ENCODE measurements at regions not wholly inside any gene's neighbourhood (a gene's known extent, or its start where the extent isn't known, plus 50 kb on each side); places are given as distances from the start of the nearest gene placed in this dataset.

DNA sequence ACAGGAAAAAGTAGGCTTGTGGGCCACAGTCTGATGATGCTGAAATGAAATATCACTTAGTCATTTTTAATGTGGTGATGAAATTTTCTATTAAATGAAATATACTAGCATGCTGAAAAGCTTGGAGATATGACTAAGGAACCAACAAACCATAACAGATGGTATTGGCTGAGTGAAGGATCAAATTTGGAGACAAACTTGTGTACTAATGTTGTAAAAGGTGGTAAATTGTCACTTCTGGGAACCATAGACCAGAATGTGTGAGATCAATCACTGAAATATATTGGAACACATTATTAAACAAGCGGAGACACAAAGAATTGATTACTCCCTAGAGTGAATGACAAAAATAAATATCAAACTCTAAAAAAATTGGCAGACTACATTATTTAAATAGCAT is 232.4 kb downstream of the DOK5 start:
- no TSS peak for BruUV-seq (replicated peaks)
- Mint-ChIP-seq H3K4me1 (ENCODE audit: low read depth, unreplicated experiment) (no peaks in the 10 kb centered on the region), H3K36me3 (ENCODE audit: insufficient read depth, unreplicated experiment) (no peaks in the 10 kb centered on the region), H3K9me3 (ENCODE audit: unreplicated experiment) (no peaks in the 10 kb centered on the region), H3K27ac (ENCODE audit: unreplicated experiment) (no peak overlapping the region), H3K27me3 (ENCODE audit: insufficient read depth, unreplicated experiment) (peaks cover 13% of the 10 kb centered on the region), H3K4me3 (ENCODE audit: unreplicated experiment) (no peak overlapping the region)
- no peaks in the 10 kb centered on the region for H3K9me3 ChIP-seq
- no peak for DNase-seq
- H3K36me3 ChIP-seq (ENCODE audit: control insufficient read depth, insufficient read depth, low read length), result no peaks in the 10 kb centered on the region
- POLR2A ChIA-PET, result no interaction called here
- H3K27me3 ChIP-seq (replicated peaks; ENCODE audit: control insufficient read depth, insufficient read depth, low read length), result no peaks in the 10 kb centered on the region
- CTCF ChIA-PET, result no interaction called here
- no peak overlapping the region for H3K4me3 ChIP-seq (ENCODE audit: low read depth, low read length)
- no peaks in the 10 kb centered on the region for H3K4me1 ChIP-seq
- intact Hi-C loops (cut with micrococcal nuclease; ENCODE audit: unreplicated experiment), result no loop called here
- TF ChIP-seq CTCF (IDR thresholded peaks at IDR 0.05; ENCODE audit: insufficient read depth in 1 of 2, low read depth in 1 of 2, low read length in 1 of 2, severe bottlenecking in 1 of 2, unreplicated experiment in 1 of 2), result no peak

- no peak for DNase-seq
- Mint-ChIP-seq H3K9me3 (ENCODE audit: unreplicated experiment) (no peaks in the 10 kb centered on the region), H3K27ac (ENCODE audit: unreplicated experiment) (no peak overlapping the region), H3K4me3 (ENCODE audit: unreplicated experiment) (no peak overlapping the region), H3K4me1 (ENCODE audit: low read depth, unreplicated experiment) (no peaks in the 10 kb centered on the region), H3K36me3 (ENCODE audit: insufficient read depth, unreplicated experiment) (no peaks in the 10 kb centered on the region), H3K27me3 (ENCODE audit: insufficient read depth, unreplicated experiment) (peaks cover 17% of the 10 kb centered on the region)
- Histone ChIP-seq H3K27me3 (replicated peaks; ENCODE audit: control insufficient read depth, insufficient read depth, low read length) (no peaks in the 10 kb centered on the region), H3K4me1 (no peaks in the 10 kb centered on the region), H3K4me3 (ENCODE audit: low read depth, low read length) (no peak overlapping the region), H3K9me3 (no peaks in the 10 kb centered on the region), H3K36me3 (ENCODE audit: control insufficient read depth, insufficient read depth, low read length) (no peaks in the 10 kb centered on the region)
- TF ChIP-seq CTCF (IDR thresholded peaks at IDR 0.05; ENCODE audit: insufficient read depth in 1 of 2, low read depth in 1 of 2, low read length in 1 of 2, severe bottlenecking in 1 of 2, unreplicated experiment in 1 of 2), result no peak
- no TSS peak for BruUV-seq (replicated peaks)
- ChIA-PET CTCF (no interaction called here), POLR2A (no interaction called here)
- intact Hi-C loops (cut with micrococcal nuclease; ENCODE audit: unreplicated experiment), result no loop called here
Observed at GRCh38 chr20:54706581-54706980, 231.2 kb downstream of the DOK5 start.

DNA sequence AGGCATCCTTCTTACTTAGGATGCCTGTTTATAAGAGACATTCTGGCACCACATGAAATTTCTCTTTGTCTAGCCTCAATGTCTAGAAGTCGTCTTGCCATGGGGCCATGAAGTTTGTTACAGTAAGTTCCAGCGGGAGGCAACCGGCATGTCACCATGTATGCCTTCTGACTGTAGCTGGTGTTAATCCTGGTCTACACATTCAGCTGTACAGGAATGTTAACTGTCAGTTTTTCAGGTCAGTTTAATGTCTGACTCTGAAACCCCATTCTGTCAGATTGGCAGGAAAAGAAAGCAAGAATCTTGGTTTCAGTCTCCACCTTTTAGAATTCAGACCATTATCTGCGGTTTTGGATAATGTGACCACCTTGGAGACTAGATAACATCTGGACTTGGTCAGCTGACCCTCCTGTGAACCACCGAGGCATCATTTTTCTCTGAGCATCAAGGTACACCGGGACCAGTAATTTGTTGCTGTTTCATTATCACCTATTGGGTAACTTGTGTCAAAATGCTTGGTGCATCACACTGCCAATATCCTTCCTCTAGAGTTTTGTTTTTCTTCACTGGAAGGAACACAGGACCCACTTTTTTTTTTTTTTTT is 228.7 kb downstream of the DOK5 start:
- H3K4me1 Mint-ChIP-seq (ENCODE audit: low read depth, unreplicated experiment), result no peaks in the 10 kb centered on the region

More for the DNA sequence above, 228.7 kb downstream of the DOK5 start:
- H3K9me3 Mint-ChIP-seq (ENCODE audit: unreplicated experiment), result no peaks in the 10 kb centered on the region
- BruUV-seq (replicated peaks), result no TSS peak
- intact Hi-C loops (cut with micrococcal nuclease; ENCODE audit: unreplicated experiment), result no loop called here
- CTCF ChIA-PET, result no interaction called here
- H3K4me3 ChIP-seq (ENCODE audit: low read depth, low read length), result no peak overlapping the region
- TF ChIP-seq CTCF (IDR thresholded peaks at IDR 0.05; ENCODE audit: insufficient read depth in 1 of 2, low read depth in 1 of 2, low read length in 1 of 2, severe bottlenecking in 1 of 2, unreplicated experiment in 1 of 2), result no peak
- H3K4me1 ChIP-seq, result no peaks in the 10 kb centered on the region
- peaks cover 22% of the 10 kb centered on the region for H3K27me3 Mint-ChIP-seq (ENCODE audit: insufficient read depth, unreplicated experiment)
- no peaks in the 10 kb centered on the region for H3K27me3 ChIP-seq (replicated peaks; ENCODE audit: control insufficient read depth, insufficient read depth, low read length)
- no peak overlapping the region for H3K27ac Mint-ChIP-seq (ENCODE audit: unreplicated experiment)
- no peak overlapping the region for H3K4me3 Mint-ChIP-seq (ENCODE audit: unreplicated experiment)
- H3K9me3 ChIP-seq, result no peaks in the 10 kb centered on the region
- H3K36me3 Mint-ChIP-seq (ENCODE audit: insufficient read depth, unreplicated experiment), result no peaks in the 10 kb centered on the region
- no peaks in the 10 kb centered on the region for H3K36me3 ChIP-seq (ENCODE audit: control insufficient read depth, insufficient read depth, low read length)
- no peak for DNase-seq
- POLR2A ChIA-PET, result no interaction called here

All from Caco-2 (cell line).